Fibroblast of lung (primary cell): ENCODE measurements at regions not wholly inside any gene's neighbourhood (a gene's known extent, or its start where the extent isn't known, plus 50 kb on each side); places are given as distances from the start of the nearest gene placed in this dataset.

Source experiments
- EZH2 ChIP-seq: IDR thresholded peaks from 2 replicates; pipeline ENCODE4 v1.5.1; 2012; ENCODE audit warnings: low read length, control low read depth, mild to moderate bottlenecking; ENCODE audit errors: missing control alignments
- TF ChIP-seq, protein P1 (sequence below), 2 donors: IDR thresholded peaks in 1 of 2; conservative IDR thresholded peaks in 1 of 2; 1 replicate in 1 of 2; 2 replicates in 1 of 2; pipeline ENCODE4 v1.5.1; 2011 to 2012; ENCODE audit warnings: low read length in 2 of 2, control low read depth in 1 of 2, inconsistent platforms in 1 of 2, low read depth in 1 of 2, mild to moderate bottlenecking in 1 of 2

DNA sequence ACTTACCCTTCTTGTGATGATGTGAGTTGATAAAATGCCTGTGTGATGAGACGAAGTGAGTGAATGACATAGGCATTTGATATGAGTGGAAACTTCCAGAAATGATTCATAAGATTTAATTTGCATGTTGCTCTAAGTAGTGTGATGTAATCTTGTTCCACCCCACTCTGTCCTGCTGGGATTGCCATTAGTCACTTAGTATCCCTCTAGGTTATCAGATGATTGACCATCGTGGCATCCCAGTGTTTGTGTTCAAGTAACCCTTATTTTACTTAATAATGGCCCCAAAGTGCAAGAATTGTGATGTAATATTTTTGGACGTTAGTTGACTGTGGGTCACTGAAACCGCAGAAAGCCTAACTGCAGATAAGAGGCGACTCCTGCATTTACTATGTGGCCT is 214.4 kb upstream of the DIO2 start:
- TF ChIP-seq, protein P1, sequence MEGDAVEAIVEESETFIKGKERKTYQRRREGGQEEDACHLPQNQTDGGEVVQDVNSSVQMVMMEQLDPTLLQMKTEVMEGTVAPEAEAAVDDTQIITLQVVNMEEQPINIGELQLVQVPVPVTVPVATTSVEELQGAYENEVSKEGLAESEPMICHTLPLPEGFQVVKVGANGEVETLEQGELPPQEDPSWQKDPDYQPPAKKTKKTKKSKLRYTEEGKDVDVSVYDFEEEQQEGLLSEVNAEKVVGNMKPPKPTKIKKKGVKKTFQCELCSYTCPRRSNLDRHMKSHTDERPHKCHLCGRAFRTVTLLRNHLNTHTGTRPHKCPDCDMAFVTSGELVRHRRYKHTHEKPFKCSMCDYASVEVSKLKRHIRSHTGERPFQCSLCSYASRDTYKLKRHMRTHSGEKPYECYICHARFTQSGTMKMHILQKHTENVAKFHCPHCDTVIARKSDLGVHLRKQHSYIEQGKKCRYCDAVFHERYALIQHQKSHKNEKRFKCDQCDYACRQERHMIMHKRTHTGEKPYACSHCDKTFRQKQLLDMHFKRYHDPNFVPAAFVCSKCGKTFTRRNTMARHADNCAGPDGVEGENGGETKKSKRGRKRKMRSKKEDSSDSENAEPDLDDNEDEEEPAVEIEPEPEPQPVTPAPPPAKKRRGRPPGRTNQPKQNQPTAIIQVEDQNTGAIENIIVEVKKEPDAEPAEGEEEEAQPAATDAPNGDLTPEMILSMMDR (conservative IDR thresholded peaks at IDR 0.05 in 1 of 2, IDR thresholded peaks at IDR 0.05 in 1 of 2; ENCODE audit: low read depth in 1 of 2, low read length in 2 of 2): no peak
- no peak for TF ChIP-seq EZH2
